ENCODE measurements at regions not wholly inside any gene's neighbourhood (a gene's known extent, or its start where the extent isn't known, plus 50 kb on each side); places are given as distances from the start of the nearest gene placed in this dataset.

GRCh38 chr18:44135741-44136140, 544.9 kb upstream of the SETBP1 start:
- TF ChIP-seq CTCF (IDR thresholded peaks at IDR 0.05) (no peak), POLR2A (IDR thresholded peaks at IDR 0.05) (no peak)

Measured in gastroesophageal sphincter (tissue), 3 donors.